Stimulated activated CD8-positive, alpha-beta memory T cell treated with anti-CD3 and anti-CD28 coated beads, Interleukin-2, amount 100 ng/mL, for 1 hour (primary cell): ENCODE measurements at regions not wholly inside any gene's neighbourhood (a gene's known extent, or its start where the extent isn't known, plus 50 kb on each side); places are given as distances from the start of the nearest gene placed in this dataset.

Experiments
- DNase-seq, 2 donors: peaks; one replicate each; pipeline ENCODE4 v3.0.0-alpha.2; 2020; ENCODE audit warnings: low read depth in 2 of 2

DNA sequence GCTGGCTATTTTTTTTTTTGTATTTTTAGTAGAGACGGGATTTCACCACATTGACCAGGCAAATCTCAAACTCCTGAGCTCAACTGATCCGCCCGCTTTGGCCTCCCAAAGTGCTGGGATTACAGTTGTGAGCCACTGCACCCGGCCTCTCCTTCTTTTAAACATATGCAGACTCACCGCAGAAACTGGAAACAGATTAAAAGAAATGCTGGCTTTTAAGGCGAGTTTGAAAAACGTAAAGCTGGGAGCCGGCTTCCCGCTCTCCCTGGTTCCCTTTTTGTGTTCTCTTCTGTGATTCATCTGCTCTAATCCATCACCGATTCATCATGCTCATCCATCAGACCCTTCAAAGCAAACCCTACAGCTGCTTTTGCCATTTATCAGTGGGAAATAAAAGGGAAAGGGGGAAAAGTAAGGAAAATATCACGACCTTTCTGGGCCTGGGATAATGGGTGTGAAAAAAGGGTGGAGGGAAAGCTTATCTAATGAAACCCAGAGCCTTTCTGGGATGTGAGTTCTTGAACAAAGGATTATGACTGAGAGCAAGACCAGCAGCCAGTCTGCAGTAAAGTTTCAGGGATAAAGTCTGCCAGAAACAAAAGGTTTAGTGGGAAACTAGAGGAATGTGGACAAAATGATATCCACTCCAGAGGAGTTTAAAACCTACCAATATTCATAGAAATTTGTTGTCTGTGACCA, 92.3 kb upstream of the LRIG1 start:
- DNase-seq = no peak

DNA sequence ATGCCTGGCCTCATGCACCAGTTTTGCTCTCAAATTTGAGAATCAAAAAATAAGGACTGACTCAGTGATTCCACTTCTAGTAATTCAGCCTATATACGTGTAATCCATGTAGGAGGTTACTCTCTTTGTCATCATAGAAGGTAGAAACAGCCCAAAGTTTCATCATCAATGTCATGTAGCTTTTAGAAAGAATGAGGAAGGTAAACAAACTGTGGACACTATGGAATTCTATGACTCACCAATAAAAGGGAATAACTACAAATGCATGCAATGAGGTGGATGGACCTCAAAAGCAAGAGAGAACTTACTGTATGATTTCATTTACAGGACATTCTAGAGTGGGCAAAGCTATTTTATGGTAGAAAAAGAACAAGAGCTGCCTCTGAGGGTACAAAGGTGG, 93.2 kb upstream of the LRIG1 start:
- DNase-seq = no peak

DNA sequence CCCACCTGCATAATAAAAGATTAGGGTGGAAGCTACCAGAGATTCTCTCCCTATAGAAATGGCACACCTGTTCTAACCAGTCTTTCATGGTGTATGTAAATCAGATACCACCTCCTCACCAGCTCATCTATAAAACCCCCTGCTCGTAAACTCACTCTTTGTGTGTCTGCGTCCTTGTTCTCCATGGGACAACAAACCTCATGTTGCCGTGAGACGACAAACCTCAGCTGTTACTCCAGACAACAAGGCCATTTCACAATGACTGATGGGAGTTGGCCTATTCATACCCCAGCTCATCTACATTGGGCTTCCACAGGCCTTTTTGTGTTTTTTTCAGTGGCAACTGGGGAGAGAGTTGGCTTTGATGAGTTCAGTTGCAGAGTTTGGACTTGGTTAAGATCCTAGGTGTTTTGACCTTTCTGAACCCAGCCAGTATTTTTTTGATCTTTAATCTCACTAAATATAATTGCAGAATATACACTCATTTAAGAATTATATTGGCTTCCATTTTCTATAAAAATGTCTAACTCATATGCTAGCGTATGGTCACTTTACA, 96.6 kb upstream of the LRIG1 start:
- DNase-seq = no peak

DNA sequence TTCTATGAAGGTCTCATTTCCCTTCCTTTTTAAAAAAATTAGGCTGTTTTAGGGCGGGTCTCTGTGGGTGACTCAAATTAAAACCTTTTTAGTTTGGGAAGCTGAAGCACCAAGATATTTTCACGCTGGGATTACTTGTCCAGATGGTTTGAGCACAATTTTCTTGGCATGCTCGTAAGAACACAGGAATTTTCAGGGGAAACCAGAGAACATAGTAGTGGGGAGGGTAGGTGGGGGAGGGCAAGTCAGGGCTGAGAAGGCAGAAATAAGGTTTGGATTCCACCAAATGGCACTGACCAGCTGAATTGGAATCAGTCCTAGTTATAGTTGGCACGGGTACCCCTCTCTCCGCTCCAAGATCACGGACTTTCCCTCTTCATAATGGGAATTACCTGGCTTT, 97.3 kb upstream of the LRIG1 start:
- DNase-seq = no peak

- no peak for DNase-seq
Observed at GRCh38 chr3:66602237-66602636, 101.4 kb upstream of the LRIG1 start.

DNA sequence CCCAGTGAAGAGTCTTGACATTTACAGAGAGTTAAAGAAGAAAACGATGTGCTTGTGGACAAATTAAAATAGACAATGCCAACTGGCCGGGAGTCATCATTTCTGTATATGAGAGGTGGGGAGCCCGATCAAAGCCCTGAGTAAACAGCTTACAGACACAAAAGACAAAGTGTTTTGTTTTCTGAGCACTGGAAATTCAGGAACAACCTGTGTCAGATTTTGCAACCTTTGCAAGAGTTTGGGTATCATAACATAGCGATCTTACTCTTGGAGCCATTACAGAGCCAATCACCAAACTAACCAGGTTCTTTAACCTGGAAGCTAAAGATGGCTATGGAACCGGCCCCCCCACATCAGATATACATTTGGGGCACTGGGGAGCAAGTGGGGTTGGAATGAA, 101.9 kb upstream of the LRIG1 start:
- DNase-seq = no peak

DNA sequence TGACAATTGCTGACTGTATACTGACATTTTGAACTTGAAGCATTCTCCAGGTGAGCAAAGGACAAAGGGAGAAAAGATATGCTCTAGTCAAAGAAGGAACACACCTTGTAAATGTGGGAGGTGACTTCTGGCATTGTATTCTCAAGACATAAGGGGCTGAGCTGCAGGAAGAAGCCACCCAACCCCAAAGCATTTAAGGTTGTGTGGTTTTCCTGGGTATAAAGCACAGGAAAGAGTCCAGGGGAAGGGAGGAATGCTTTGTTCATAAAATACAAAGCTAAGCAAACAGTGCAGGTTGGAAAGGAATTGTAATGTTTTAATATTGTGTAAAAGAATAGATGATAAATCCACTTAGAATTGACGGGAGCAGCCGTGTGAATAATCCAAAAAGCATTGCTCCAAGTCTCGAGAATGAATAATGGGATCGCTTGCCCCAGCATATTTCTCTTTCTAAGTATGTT, 102.4 kb upstream of the LRIG1 start:
- DNase-seq = no peak

DNA sequence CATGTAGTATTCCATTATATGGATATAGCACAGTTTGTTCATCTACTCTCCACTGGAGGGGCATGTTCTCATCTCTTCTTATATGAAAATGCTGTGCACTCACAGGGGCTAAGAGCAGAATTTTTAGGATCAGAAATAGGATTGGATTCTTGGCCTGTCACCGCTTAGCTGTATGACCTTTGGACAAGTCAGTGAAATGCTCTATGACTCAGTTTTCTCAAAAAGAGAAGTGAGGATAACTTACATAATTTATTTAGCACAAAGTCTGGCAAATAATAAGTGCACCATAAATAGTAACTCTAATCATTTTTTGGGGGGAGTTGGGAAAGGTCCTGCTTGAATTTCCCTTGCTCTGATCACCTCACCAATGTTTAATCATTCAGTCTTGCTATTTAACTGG, 103.7 kb upstream of the LRIG1 start:
- DNase-seq = no peak

GRCh38 chr3:66606126-66606525, 105.3 kb upstream of the LRIG1 start:
- no peak for DNase-seq

DNA sequence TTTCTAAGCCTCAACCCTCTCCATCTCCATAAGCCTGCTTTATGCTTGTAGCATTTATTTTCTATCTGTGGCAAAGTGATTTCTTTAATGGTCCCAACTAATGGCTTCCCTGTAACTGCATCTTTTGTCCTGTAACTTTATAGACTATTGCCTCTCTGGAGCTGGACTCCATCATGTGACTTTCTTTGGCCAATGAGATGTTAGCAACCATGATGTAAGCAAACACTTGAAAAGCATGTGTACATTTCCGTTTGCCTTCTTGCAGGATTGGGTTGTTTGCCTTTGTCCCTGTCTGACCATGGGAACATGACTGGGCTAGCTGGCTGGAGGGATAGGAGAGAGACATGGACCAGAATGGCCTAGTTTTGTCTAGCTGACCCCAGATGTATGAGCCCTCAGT, 106.0 kb upstream of the LRIG1 start:
- no peak for DNase-seq

- no peak for DNase-seq
Observed at GRCh38 chr3:66609660-66610561, 109.1 kb upstream of the LRIG1 start.

DNA sequence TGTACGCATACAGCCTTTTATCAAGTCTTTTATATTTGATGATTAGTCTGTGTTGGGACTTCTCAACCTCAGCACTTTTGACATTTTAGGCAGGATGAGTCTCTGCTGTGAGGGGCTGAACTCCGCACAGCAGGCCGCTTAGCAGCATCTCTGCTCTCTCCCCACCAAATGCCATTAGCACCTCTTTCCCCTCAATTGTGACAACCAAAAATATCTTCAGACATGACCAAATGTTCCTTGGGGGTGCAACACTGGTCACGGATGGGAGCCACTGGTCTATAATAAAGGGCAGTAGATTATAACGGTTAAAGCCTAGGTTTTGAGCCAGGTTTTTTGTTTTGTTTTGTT, 109.7 kb upstream of the LRIG1 start:
- no peak for DNase-seq

- no peak for DNase-seq
Observed at GRCh38 chr3:66615643-66616301, 115.0 kb upstream of the LRIG1 start.

DNA sequence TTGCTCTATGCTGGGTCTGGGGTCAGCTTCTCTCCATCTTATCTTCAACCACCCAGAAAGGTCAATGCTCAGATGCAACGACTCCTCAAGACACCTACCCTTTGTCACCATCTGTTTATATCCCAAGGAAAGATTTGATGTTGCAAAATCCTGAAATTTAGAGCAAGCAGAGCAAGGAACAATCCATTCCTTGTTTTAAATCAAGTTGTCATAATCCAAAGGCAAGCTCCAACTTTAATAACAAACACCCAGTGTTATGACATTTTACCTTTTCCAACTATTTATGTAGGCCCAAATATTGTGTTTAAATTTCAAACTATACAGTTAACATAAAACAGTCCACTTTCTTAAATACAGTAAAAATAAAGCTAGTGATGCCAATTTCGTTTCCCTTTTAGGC, 116.5 kb upstream of the LRIG1 start:
- DNase-seq = no peak

GRCh38 chr3:66618066-66618465, 117.2 kb upstream of the LRIG1 start:
- DNase-seq = no peak

DNA sequence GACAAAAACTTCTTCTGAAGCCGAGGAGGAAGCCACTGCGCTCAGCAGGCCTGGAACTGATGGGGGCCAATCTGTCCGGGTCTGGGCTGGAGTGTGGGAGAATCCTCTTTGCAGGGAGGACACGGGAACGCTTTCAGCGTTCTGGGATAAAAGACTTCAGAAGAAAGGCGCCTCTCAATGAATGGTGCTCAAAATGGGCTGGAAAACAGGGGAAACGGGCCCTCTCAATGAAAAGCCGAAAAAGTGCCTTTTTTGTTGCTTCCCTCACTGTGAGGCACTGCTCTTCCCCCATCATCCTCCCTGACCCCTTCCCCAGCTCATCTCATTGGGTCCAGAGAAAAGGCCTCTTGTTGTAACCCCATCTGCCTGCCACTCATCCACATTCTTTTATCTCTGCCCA, 119.5 kb upstream of the LRIG1 start:
- DNase-seq = no peak

DNA sequence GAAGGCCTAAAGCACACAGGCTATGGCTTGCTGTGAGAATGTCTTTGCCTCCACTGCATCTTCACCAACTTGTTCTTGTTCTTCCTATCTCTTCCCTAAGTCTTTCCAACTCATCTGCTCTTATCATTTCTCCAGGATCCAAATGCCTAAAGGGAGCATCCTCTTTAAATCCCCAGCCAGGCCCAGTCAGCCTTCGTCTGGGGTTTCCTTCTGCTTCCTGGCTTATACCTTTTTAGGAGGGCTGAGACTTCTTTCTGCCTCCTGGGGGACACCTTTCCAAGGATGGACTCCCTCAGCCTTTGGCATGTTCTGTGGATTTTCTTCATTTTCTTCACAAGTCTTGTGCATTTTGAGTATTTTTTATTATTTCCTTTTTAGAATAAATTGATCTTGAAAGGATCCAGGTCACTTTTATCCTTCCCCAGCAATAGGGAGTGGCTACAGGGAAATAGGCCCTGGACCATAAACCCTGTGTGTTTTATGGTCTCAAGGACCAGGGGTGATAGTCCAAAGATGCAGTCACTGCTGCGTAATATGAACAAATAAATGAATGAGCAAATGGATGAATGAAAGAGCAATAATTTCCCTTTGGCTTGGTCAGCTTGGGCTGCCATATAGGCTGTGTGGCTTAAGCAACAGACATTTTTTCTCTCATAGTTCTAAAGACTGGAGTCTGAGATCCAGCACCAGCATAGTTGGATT, 122.1 kb upstream of the LRIG1 start:
- no peak for DNase-seq

GRCh38 chr3:66625505-66626216, 124.8 kb upstream of the LRIG1 start:
- no peak for DNase-seq

- no peak for DNase-seq
Observed at GRCh38 chr3:66629150-66629981, 128.5 kb upstream of the LRIG1 start.

GRCh38 chr3:66629982-66630368, 129.2 kb upstream of the LRIG1 start:
- DNase-seq = no peak
